MM.1S (cell line): ENCODE measurements at regions not wholly inside any gene's neighbourhood (a gene's known extent, or its start where the extent isn't known, plus 50 kb on each side); places are given as distances from the start of the nearest gene placed in this dataset.

Experiments
- CTCF ChIP-seq: fragments of 300-600 bp; sonication (generic); IDR thresholded peaks from 2 replicates; pipeline ENCODE4 v1.5.1; 2016; ENCODE audit warnings: antibody characterized with exemption, low read length, mixed read lengths
- EZH2 ChIP-seq: fragments of 300-600 bp; sonication (generic); optimal IDR thresholded peaks from 2 replicates; pipeline ENCODE3; 2017; ENCODE audit warnings: low read depth, mild to moderate bottlenecking, antibody characterized with exemption, low read length, mixed read lengths
- EZH2phosphoT487 ChIP-seq: fragments of 300-600 bp; sonication (generic); IDR thresholded peaks from 2 replicates; pipeline ENCODE4 v1.6.1; 2018; ENCODE audit warnings: antibody characterized with exemption, low read length

DNA sequence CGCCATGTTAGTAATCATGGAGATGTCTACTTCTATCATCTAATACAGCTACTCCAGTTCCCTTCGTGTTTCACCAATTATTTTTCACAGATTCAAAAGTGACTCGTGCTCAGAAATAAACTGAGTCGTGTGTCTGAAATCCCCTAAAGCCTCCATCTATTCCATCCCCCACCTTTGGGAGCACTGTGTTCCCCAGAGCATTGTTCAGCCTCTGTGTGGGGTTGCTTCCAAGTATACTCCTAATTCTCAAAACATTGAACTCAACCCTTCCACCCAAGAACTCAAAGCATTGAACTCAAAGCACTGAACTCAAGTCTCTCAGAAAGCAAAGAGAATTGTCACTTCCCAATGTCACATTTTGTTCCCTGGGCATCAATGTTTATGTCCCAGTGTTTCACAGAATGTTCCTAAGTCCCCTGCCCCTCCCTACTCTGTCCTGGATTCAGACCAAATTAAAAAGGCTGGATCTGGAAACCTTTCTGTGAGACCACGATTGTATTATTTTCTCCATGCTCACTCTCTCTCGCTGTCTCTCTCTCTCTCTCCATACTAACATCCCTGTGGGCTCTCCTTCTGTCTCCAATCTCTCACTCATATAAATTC, 138.5 kb upstream of the QRFPR start:
- no peak for TF ChIP-seq CTCF
- no peak for TF ChIP-seq EZH2
- no peak for TF ChIP-seq EZH2phosphoT487
